22Rv1 (cell line): ENCODE measurements at regions not wholly inside any gene's neighbourhood (a gene's known extent, or its start where the extent isn't known, plus 50 kb on each side); places are given as distances from the start of the nearest gene placed in this dataset.

ENCODE experiments used
- H3K27ac ChIP-seq: fragments of 450-650 bp; 2 replicates; pipeline ENCODE4 v1.5.1; 2017
- ZFX ChIP-seq: fragments of 450-650 bp; IDR thresholded peaks from 2 replicates; pipeline ENCODE4 v1.6.1; 2017; ENCODE audit warnings: antibody characterized with exemption, borderline replicate concordance
- TF ChIP-seq, protein P1 (sequence below): fragments of 450-650 bp; IDR thresholded peaks from 2 replicates; pipeline ENCODE4 v1.5.1; 2017; ENCODE audit warnings: mild to moderate bottlenecking

DNA sequence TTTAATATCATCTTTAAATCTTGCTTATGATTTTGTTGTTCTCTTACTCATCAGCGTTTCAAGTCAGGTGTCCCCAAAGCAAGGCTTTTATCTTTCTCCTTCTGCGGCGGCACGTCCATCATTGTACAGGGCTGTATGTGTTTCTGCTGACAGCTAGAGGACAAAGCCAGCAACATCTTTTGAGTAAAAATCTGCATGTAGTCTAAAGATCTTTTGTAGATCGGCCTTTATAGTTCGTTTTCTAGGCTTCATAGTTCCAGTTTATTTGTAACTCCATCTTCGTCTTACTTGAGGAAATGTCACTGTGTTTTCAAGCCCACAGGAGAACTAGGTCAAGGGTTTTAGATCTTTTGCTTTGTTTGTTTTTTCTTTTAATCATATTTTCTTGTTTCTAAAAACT is 211.4 kb upstream of the TOPAZ1 start:
- no peak overlapping the region for H3K27ac ChIP-seq
- TF ChIP-seq, protein P1, sequence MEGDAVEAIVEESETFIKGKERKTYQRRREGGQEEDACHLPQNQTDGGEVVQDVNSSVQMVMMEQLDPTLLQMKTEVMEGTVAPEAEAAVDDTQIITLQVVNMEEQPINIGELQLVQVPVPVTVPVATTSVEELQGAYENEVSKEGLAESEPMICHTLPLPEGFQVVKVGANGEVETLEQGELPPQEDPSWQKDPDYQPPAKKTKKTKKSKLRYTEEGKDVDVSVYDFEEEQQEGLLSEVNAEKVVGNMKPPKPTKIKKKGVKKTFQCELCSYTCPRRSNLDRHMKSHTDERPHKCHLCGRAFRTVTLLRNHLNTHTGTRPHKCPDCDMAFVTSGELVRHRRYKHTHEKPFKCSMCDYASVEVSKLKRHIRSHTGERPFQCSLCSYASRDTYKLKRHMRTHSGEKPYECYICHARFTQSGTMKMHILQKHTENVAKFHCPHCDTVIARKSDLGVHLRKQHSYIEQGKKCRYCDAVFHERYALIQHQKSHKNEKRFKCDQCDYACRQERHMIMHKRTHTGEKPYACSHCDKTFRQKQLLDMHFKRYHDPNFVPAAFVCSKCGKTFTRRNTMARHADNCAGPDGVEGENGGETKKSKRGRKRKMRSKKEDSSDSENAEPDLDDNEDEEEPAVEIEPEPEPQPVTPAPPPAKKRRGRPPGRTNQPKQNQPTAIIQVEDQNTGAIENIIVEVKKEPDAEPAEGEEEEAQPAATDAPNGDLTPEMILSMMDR, result no peak
- TF ChIP-seq ZFX, result no peak

DNA sequence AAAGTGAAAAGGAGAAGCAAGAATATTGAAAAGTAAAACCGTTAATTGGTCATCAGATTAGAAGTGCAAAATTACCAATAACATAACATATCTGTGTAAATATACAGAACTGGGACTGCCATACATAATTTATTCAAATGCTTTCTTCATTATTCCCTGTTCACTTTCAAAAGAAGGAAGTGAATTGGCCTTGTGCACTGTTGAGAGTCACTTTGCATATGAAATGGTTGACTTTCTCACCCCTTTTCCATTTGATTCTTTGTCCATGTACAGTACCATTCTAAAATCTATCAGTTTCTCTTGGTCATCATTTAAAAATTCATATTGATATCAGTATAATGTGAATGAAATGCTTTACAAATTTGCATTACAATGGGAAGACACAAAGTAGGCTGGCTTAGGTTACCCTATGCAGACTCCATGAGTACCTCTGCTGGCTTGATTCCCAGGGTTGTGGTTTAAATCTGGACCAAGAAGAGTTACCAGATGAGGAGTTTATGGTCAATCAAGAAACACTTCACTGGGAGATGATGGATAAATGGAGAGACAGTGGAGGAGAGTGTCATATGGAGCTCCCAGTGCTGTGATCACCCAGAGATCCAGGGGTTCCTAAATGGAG is 210.9 kb upstream of the TOPAZ1 start:
- H3K27ac ChIP-seq, result no peak overlapping the region
- TF ChIP-seq, protein P1, result no peak
- TF ChIP-seq ZFX, result no peak

DNA sequence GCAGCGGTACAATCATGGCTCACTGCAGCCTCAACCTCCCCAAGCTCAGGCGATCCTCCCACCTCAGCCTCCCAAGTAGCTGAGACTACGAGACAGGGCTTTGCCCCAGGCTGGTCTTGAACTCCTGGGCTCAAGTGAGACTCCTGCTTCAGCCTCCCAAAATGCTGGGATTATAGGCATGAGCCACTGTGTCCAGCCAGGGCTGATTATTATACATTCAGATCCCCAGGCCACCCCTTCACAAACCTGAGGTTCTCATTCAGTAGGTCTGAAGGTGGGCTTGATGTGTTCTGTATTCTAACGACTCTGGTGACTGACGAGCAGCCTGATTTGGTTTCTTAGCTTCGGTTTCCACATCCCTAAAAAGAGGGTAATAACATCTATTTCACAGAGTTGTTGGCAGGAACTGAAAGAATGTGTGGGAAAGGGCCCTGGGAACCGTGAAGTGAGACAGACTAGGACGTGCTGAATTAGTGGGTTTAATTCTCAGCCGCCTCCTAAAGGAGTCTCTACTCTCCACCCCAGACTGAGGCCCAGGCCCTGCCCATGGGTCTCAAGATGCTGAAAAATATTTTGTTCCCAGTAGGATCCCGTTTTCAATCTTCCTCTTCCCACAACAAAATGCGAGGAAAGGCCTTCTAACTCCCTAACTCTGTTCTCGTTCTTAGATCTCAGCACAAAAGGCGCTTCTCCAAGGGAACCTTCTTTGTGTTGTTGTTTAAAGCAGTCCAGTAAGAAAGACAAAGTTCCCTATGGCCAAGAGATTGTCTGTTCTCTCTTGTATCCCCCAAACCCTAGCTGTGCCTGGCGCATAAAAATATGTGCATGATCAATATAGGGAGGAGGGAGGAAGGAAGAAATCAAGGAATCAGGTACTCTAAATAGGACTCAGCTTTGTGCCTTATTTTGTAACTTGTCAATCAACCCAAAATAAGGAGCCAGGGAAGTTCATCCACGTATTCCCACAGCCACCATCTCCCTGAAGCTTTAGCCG is 210.0 kb upstream of the TOPAZ1 start:
- no peak overlapping the region for H3K27ac ChIP-seq
- TF ChIP-seq ZFX, result no peak
- TF ChIP-seq, protein P1, result no peak

DNA sequence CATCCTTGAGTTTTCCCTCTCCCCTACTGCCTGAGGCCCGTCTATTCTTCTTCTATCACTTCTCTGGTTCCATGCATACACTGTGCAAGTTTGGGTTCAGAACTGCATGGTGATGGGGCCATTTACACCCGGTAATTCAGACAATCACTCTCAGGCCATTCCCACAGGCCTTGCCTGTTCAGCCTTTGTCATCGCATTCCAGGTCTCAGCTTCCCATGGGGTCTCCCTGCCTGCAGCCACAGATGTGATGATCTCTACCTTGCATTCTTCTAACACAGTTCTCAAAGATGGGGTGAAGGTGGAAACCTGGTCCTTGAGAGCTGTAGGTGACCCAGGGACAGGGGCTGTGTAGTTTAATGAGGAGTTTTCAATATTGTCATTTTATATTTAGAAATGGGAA is 209.2 kb upstream of the TOPAZ1 start:
- no peak for TF ChIP-seq ZFX
- TF ChIP-seq, protein P1, result no peak
- H3K27ac ChIP-seq, result no peak overlapping the region

DNA sequence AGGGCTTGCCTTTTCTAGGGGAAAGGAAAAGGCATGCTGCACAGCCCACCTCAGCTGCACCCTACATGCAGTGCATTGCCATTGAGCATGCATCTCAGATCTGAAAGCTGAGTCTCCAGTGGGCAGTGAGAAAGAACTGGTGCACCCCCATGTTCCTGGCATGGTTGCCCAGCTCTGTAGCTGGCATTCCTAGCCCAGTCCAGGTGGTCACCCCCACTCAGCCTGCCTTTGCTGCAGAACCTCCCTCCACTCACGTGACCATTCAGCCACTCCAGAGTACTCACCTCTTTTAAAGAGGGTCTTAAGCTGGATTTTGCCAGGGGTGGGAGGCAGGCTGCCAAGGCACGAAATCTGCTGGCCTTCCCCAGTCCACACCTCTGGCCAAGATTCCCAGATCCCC is 208.6 kb upstream of the TOPAZ1 start:
- H3K27ac ChIP-seq, result no peak overlapping the region
- TF ChIP-seq, protein P1, result no peak
- no peak for TF ChIP-seq ZFX

DNA sequence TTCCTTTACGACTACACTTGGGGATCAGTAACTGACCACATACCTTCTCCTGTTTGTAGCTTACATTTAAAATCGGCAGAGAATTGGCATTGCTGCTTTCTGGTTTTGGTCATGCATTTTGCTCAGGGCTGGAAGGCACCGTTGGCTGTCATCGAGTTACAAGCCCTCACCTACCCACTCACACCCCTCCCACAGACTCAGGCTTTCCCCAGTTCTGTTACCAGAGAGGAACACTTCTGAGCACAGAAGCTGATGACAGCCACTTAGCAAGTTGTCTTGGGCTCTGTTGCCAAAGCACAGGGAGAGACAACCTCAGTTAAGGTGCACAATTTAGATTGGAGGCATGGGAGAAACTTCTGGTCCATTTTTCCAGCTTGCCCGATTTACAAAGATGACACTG is 204.8 kb upstream of the TOPAZ1 start:
- TF ChIP-seq, protein P1, result no peak
- TF ChIP-seq ZFX, result no peak
- H3K27ac ChIP-seq, result no peak overlapping the region

DNA sequence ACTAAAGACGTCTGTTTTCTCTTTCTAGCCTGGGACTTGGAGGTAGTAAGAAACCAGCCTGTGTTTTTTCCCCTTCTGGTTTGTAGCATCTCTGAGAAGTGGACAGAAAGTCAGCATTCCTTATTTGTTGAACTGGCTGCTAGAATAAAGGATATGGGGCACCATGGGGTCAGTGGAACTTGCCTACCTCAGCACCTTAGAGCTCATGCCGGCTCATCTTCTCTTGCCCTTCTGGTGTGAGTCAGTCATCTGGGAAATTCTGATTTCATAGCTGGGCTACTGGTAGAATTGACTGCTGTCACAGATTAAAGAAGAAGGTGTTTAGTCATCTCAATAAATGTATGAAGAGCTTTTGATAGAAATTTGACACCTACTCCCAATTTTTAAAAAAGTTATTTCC is 202.7 kb upstream of the TOPAZ1 start:
- TF ChIP-seq ZFX, result no peak
- TF ChIP-seq, protein P1, result no peak

More for the DNA sequence above, 202.7 kb upstream of the TOPAZ1 start:
- no peak overlapping the region for H3K27ac ChIP-seq
